GM23338 (cell line): ENCODE measurements at regions not wholly inside any gene's neighbourhood (a gene's known extent, or its start where the extent isn't known, plus 50 kb on each side); places are given as distances from the start of the nearest gene placed in this dataset.

Source experiments
- ATAC-seq: fragments of 200-7000 bp; cut with Tn5 transposase; 3 replicates; pipeline ENCODE4 v1.9.1; 2020
- DNase-seq: peaks from one replicate; pipeline ENCODE4 v3.0.0-alpha.2; 2015; ENCODE audit warnings: low spot score
- H2AFZ ChIP-seq: fragments of 200-600 bp; sonication (generic); 2 replicates; pipeline ENCODE4 v1.8.0; 2016; ENCODE audit warnings: antibody characterized with exemption, mild to moderate bottlenecking, moderate library complexity
- H3F3A ChIP-seq: fragments of 200-600 bp; sonication (generic); replicated peaks from 2 replicates; pipeline ENCODE4 v1.8.0; 2017; ENCODE audit warnings: antibody characterized with exemption, mixed run types, low read depth
- H3K27ac ChIP-seq: fragments of 200-600 bp; sonication (generic); 2 replicates; pipeline ENCODE4 v1.6.1; 2016; ENCODE audit warnings: low read depth
- H3K27me3 ChIP-seq: fragments of 200-600 bp; sonication (generic); 2 replicates; pipeline ENCODE4 v1.8.0; 2016; ENCODE audit warnings: mild to moderate bottlenecking, mixed run types, moderate library complexity; ENCODE audit not compliant: insufficient read depth
- H3K36me3 ChIP-seq: fragments of 200-600 bp; sonication (generic); 2 replicates; pipeline ENCODE4 v1.8.0; 2016; ENCODE audit warnings: mild to moderate bottlenecking; ENCODE audit not compliant: insufficient read depth
- H3K4me1 ChIP-seq: fragments of 200-600 bp; sonication (generic); 2 replicates; pipeline ENCODE4 v1.8.0; 2016; ENCODE audit warnings: mild to moderate bottlenecking, moderate library complexity; ENCODE audit not compliant: insufficient read depth
- H3K4me2 ChIP-seq: fragments of 200-600 bp; sonication (generic); 2 replicates; pipeline ENCODE4 v1.7.1; 2017; ENCODE audit warnings: mixed run types
- H3K4me3 ChIP-seq: fragments of 200-600 bp; sonication (generic); 2 replicates; pipeline ENCODE4 v1.6.1; 2016; ENCODE audit warnings: mixed run types
- H3K79me2 ChIP-seq: fragments of 200-600 bp; sonication (generic); replicated peaks from 2 replicates; pipeline ENCODE4 v1.8.0; 2017; ENCODE audit warnings: mild to moderate bottlenecking; ENCODE audit not compliant: insufficient read depth
- H3K9me2 ChIP-seq: fragments of 200-600 bp; sonication (generic); 2 replicates; pipeline ENCODE4 v1.8.0; 2017; ENCODE audit not compliant: insufficient read depth
- H4K20me1 ChIP-seq: fragments of 200-600 bp; sonication (generic); replicated peaks from 2 replicates; pipeline ENCODE4 v1.8.0; 2017; ENCODE audit warnings: mild to moderate bottlenecking; ENCODE audit not compliant: insufficient read depth
- H3K27ac Mint-ChIP-seq: 2 replicates; pipeline ENCODE4 v1.8.0; 2020; ENCODE audit warnings: inconsistent platforms, mild to moderate bottlenecking, moderate library complexity, mixed read lengths
- H3K27me3 Mint-ChIP-seq: 3 replicates; pipeline ENCODE4 v1.8.0; 2022; ENCODE audit warnings: low read depth, mild to moderate bottlenecking, moderate library complexity, mixed read lengths, inconsistent platforms; ENCODE audit not compliant: insufficient read depth, poor library complexity
- H3K36me3 Mint-ChIP-seq: 3 replicates; pipeline ENCODE4 v1.8.0; 2021; ENCODE audit warnings: low read depth, mild to moderate bottlenecking, inconsistent platforms, moderate library complexity, mixed read lengths
- H3K4me1 Mint-ChIP-seq: 3 replicates; pipeline ENCODE4 v1.8.0; 2020; ENCODE audit warnings: mild to moderate bottlenecking, inconsistent platforms, mixed read lengths
- H3K4me3 Mint-ChIP-seq: 3 replicates; pipeline ENCODE4 v1.8.0; 2021; ENCODE audit warnings: moderate library complexity, mild to moderate bottlenecking, inconsistent platforms, mixed read lengths
- H3K9me3 Mint-ChIP-seq: 3 replicates; pipeline ENCODE4 v1.8.0; 2020; ENCODE audit warnings: moderate library complexity, mild to moderate bottlenecking, inconsistent platforms, mixed read lengths
- CREB1 ChIP-seq: fragments of 250-450 bp; sonication (Bioruptor Pico); IDR thresholded peaks from 2 replicates; pipeline ENCODE4 v1.5.0; 2020; ENCODE audit warnings: low read depth, mild to moderate bottlenecking, moderate library complexity
- EZH2 ChIP-seq: fragments of 200-600 bp; sonication (generic); IDR thresholded peaks from one replicate; pipeline ENCODE4 v1.8.0; 2017; ENCODE audit warnings: antibody characterized with exemption, mild to moderate bottlenecking, low read depth; ENCODE audit not compliant: unreplicated experiment
- JUNB ChIP-seq: IDR thresholded peaks from one replicate; pipeline ENCODE4 v1.6.1; 2016; ENCODE audit warnings: antibody characterized with exemption; ENCODE audit not compliant: unreplicated experiment
- NANOG ChIP-seq: IDR thresholded peaks from 2 replicates; pipeline ENCODE4 v1.6.1; 2016; ENCODE audit warnings: antibody characterized with exemption, borderline replicate concordance
- STAT1 ChIP-seq: IDR thresholded peaks from one replicate; pipeline ENCODE4 v1.6.1; 2016; ENCODE audit warnings: antibody characterized with exemption; ENCODE audit not compliant: unreplicated experiment
- ZNF331 ChIP-seq: fragments of 250-450 bp; sonication (Bioruptor Pico); IDR thresholded peaks from 2 replicates; pipeline ENCODE4 v1.5.0; 2020; ENCODE audit warnings: low read depth, mild to moderate bottlenecking, moderate library complexity
- TF ChIP-seq, protein P1 (sequence below): fragments of 250-450 bp; sonication (Bioruptor Pico); IDR thresholded peaks from 2 replicates; pipeline ENCODE4 v1.5.0; 2020; ENCODE audit warnings: mild to moderate bottlenecking, moderate library complexity

GRCh38 chr4:11198516-11199305 is 230.0 kb downstream of the HS3ST1 start (continued):
- TF ChIP-seq, protein P1, sequence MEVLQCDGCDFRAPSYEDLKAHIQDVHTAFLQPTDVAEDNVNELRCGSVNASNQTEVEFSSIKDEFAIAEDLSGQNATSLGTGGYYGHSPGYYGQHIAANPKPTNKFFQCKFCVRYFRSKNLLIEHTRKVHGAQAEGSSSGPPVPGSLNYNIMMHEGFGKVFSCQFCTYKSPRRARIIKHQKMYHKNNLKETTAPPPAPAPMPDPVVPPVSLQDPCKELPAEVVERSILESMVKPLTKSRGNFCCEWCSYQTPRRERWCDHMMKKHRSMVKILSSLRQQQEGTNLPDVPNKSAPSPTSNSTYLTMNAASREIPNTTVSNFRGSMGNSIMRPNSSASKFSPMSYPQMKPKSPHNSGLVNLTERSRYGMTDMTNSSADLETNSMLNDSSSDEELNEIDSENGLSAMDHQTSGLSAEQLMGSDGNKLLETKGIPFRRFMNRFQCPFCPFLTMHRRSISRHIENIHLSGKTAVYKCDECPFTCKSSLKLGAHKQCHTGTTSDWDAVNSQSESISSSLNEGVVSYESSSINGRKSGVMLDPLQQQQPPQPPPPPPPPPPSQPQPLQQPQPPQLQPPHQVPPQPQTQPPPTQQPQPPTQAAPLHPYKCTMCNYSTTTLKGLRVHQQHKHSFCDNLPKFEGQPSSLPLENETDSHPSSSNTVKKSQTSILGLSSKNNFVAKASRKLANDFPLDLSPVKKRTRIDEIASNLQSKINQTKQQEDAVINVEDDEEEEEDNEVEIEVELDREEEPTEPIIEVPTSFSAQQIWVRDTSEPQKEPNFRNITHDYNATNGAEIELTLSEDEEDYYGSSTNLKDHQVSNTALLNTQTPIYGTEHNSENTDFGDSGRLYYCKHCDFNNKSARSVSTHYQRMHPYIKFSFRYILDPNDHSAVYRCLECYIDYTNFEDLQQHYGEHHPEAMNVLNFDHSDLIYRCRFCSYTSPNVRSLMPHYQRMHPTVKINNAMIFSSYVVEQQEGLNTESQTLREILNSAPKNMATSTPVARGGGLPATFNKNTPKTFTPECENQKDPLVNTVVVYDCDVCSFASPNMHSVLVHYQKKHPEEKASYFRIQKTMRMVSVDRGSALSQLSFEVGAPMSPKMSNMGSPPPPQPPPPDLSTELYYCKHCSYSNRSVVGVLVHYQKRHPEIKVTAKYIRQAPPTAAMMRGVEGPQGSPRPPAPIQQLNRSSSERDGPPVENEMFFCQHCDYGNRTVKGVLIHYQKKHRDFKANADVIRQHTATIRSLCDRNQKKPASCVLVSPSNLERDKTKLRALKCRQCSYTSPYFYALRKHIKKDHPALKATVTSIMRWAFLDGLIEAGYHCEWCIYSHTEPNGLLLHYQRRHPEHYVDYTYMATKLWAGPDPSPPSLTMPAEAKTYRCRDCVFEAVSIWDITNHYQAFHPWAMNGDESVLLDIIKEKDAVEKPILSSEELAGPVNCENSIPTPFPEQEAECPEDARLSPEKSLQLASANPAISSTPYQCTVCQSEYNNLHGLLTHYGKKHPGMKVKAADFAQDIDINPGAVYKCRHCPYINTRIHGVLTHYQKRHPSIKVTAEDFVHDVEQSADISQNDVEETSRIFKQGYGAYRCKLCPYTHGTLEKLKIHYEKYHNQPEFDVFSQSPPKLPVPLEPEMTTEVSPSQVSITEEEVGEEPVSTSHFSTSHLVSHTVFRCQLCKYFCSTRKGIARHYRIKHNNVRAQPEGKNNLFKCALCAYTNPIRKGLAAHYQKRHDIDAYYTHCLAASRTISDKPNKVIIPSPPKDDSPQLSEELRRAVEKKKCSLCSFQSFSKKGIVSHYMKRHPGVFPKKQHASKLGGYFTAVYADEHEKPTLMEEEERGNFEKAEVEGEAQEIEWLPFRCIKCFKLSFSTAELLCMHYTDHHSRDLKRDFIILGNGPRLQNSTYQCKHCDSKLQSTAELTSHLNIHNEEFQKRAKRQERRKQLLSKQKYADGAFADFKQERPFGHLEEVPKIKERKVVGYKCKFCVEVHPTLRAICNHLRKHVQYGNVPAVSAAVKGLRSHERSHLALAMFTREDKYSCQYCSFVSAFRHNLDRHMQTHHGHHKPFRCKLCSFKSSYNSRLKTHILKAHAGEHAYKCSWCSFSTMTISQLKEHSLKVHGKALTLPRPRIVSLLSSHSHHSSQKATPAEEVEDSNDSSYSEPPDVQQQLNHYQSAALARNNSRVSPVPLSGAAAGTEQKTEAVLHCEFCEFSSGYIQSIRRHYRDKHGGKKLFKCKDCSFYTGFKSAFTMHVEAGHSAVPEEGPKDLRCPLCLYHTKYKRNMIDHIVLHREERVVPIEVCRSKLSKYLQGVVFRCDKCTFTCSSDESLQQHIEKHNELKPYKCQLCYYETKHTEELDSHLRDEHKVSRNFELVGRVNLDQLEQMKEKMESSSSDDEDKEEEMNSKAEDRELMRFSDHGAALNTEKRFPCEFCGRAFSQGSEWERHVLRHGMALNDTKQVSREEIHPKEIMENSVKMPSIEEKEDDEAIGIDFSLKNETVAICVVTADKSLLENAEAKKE (CRISPR knock-in tag): no peak
- no peak for TF ChIP-seq ZNF331 (CRISPR knock-in tag)
- TF ChIP-seq NANOG: no peak
- no peak for TF ChIP-seq CREB1
- TF ChIP-seq JUNB: no peak

DNA sequence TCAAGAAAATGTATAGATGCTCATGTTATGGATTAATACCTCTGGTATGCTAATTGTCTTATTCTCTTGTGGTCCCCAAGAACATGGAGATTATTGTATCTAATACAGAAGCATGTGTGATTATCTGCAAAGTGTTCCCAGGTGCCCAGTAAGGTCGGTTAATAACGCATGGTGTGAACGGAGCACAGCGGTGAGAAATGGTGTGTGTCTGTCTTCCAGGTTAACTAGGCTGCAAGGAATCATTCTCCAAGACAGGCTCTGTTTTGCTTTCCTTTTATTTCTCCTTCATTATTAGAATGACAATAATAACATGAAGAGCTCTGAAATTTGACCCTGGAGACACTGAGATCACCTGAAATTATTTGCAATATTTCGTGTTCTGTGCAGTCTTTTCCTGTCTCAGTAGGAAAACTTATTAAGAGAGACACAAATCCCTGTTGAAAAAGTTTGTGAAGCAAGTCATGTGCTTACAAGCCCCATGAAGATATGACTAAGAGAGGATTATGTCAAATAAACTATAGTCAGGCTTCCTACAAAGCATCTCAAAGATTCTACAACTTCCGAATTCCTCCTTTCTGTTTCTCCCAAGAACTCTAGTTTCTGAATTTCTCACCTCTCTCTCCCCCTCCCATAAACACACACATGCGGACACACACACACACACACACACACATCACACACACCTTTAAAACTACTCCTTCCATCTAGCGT is 230.9 kb downstream of the HS3ST1 start:
- Mint-ChIP-seq H3K4me1 (peaks cover 21% of the 10 kb centered on the region; the same call in 2 of the 3 replicates), H3K9me3 (no peaks in the 10 kb centered on the region), H3K36me3 (no peaks in the 10 kb centered on the region), H3K27me3 (no peaks in the 10 kb centered on the region), H3K27ac (no peak overlapping the region), H3K4me3 (no peak overlapping the region)
- Histone ChIP-seq H2AFZ (no peak overlapping the region), H3F3A (no peaks in the 10 kb centered on the region), H3K9me2 (no peaks in the 10 kb centered on the region), H4K20me1 (no peaks in the 10 kb centered on the region), H3K27me3 (no peaks in the 10 kb centered on the region), H3K79me2 (no peaks in the 10 kb centered on the region), H3K36me3 (no peaks in the 10 kb centered on the region), H3K27ac (no peak overlapping the region), H3K4me2 (no peak overlapping the region), H3K4me3 (no peak overlapping the region), H3K4me1 (peaks cover 14% of the 10 kb centered on the region; the same call in 1 of the 2 replicates)
- no peak for ATAC-seq
- no peak for DNase-seq
- TF ChIP-seq NANOG (no peak), STAT1 (no peak), EZH2 (no peak), JUNB (no peak), ZNF331 (CRISPR knock-in tag) (no peak)
- TF ChIP-seq, protein P1 (CRISPR knock-in tag): no peak
